ENCODE measurements at regions not wholly inside any gene's neighbourhood (a gene's known extent, or its start where the extent isn't known, plus 50 kb on each side); places are given as distances from the start of the nearest gene placed in this dataset.

DNA sequence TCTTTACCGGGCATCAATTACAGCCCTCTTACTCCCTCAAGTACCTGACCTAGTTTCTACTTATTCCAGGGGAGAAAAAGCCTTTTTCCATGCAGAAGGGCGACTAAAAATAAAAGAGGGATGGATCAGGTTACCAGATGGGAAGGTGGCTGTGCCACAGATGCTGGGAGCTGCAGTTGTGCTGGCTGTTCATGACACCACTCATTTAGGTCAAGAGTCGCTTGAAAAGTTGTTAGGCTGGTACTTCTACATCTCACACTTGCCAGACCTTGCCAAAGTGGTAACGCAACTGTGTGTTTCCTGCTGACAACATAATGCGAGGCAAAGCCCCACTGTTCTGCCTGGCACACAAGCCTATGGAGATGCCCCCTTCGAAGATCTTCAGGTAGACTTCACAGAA lies 148.4 kb upstream of the FGF16 start:
- no peak for TF ChIP-seq CTCF (IDR thresholded peaks at IDR 0.05; ENCODE audit: insufficient read depth, low read length)
- TF ChIP-seq POLR2AphosphoS5 (IDR thresholded peaks at IDR 0.05; ENCODE audit: low read depth): no peak
